K562 (cell line): ENCODE measurements at regions not wholly inside any gene's neighbourhood (a gene's known extent, or its start where the extent isn't known, plus 50 kb on each side); places are given as distances from the start of the nearest gene placed in this dataset.

Source experiments
- EP300 ChIP-seq: IDR thresholded peaks from 2 replicates; pipeline ENCODE4 v1.6.1; 2012; ENCODE audit warnings: low read length, improper control_type of control experiment
- HDAC6 ChIP-seq: IDR thresholded peaks from 2 replicates; pipeline ENCODE4 v1.6.1; 2012; ENCODE audit warnings: low read depth, mild to moderate bottlenecking, control low read depth, inconsistent platforms, low read length, moderate library complexity
- KDM2B ChIP-seq: fragments of 250-450 bp; sonication (Bioruptor Pico); IDR thresholded peaks from 2 replicates; pipeline ENCODE4 v1.8.0; 2021; ENCODE audit warnings: mild to moderate bottlenecking, moderate library complexity
- KLF6 ChIP-seq: fragments of 250-450 bp; sonication (Bioruptor Pico); IDR thresholded peaks from 2 replicates; pipeline ENCODE4 v1.4.0; 2020; ENCODE audit warnings: mild to moderate bottlenecking, moderate library complexity, borderline replicate concordance
- LCOR ChIP-seq: sonication (generic); formaldehyde crosslinking; IDR thresholded peaks from 2 replicates; pipeline ENCODE4 v1.8.0; 2022; ENCODE audit warnings: mild to moderate bottlenecking, missing genetic modification reagents
- MAFK ChIP-seq: IDR thresholded peaks from 2 replicates; pipeline ENCODE4 v1.6.1; 2011; ENCODE audit warnings: low read length, improper control_type of control experiment
- NCOA2 ChIP-seq, 2 experiments: fragments of 450-650 bp; IDR thresholded peaks; 2 replicates each; pipeline ENCODE4 v1.6.1; 2018; ENCODE audit warnings: mild to moderate bottlenecking in 2 of 2, moderate library complexity in 1 of 2; ENCODE audit not compliant: partially characterized antibody in 2 of 2
- NFE2L1 ChIP-seq: fragments of 450-650 bp; IDR thresholded peaks from 2 replicates; pipeline ENCODE4 v1.6.1; 2016; ENCODE audit warnings: missing genetic modification characterization, low read depth, mild to moderate bottlenecking, missing compliant biosample characterization, moderate library complexity, borderline replicate concordance
- NONO ChIP-seq, 2 experiments: fragments of 200-400 bp in 1 of 2; fragments of 450-650 bp in 1 of 2; formaldehyde crosslinking in 1 of 2; IDR thresholded peaks; 2 replicates each; pipeline ENCODE4 v1.6.1; 2017; ENCODE audit warnings: low read depth in 2 of 2, mild to moderate bottlenecking in 2 of 2, moderate library complexity in 2 of 2, low read length in 1 of 2
- SMAD4 ChIP-seq: fragments of 250-450 bp; sonication (Bioruptor Pico); conservative IDR thresholded peaks from 2 replicates; pipeline ENCODE4 v1.8.0; 2021; ENCODE audit warnings: inconsistent platforms, mild to moderate bottlenecking, moderate library complexity
- ZKSCAN3 ChIP-seq: fragments of 250-450 bp; sonication (Bioruptor Pico); IDR thresholded peaks from 2 replicates; pipeline ENCODE4 v1.4.0; 2020
- ZNF175 ChIP-seq: fragments of 200-800 bp; sonication (Bioruptor generic); IDR thresholded peaks from 2 replicates; pipeline ENCODE4 v1.6.1; 2016; ENCODE audit warnings: low read depth, mild to moderate bottlenecking, missing genetic modification characterization, missing compliant biosample characterization
- ZNF766 ChIP-seq: fragments of 200-800 bp; sonication (Bioruptor generic); conservative IDR thresholded peaks from 2 replicates; pipeline ENCODE4 v1.6.1; 2016; ENCODE audit warnings: missing genetic modification characterization, missing compliant biosample characterization
- ZNF830 ChIP-seq: fragments of 250-450 bp; sonication (Bioruptor Pico); IDR thresholded peaks from 2 replicates; pipeline ENCODE4 v1.5.0; 2021; ENCODE audit warnings: mild to moderate bottlenecking
- TF ChIP-seq, protein P1 (sequence below): fragments of 200-800 bp; sonication (Bioruptor generic); IDR thresholded peaks from 2 replicates; pipeline ENCODE4 v1.6.1; 2017; ENCODE audit warnings: missing genetic modification characterization, missing compliant biosample characterization
- TF ChIP-seq, protein P2 (sequence below): fragments of 450-650 bp; formaldehyde crosslinking; IDR thresholded peaks from 2 replicates; pipeline ENCODE4 v1.4.0; 2022; ENCODE audit warnings: mild to moderate bottlenecking, moderate library complexity
- TF ChIP-seq, protein P3 (sequence below): IDR thresholded peaks from 2 replicates; pipeline ENCODE4 v1.6.1; 2012; ENCODE audit warnings: low read depth, low read length, improper control_type of control experiment, borderline replicate concordance
- TF ChIP-seq, protein P4 (sequence below), 3 experiments: fragments of 200-800 bp in 1 of 3; fragments of 250-450 bp in 1 of 3; fragments of 450-650 bp in 1 of 3; sonication (Bioruptor Pico) in 1 of 3; sonication (Bioruptor generic) in 1 of 3; formaldehyde crosslinking in 1 of 3; IDR thresholded peaks; 2 replicates each; pipeline versions ENCODE4 v1.6.1 to v1.8.0; 2016 to 2022; ENCODE audit warnings: mild to moderate bottlenecking in 2 of 3, missing genetic modification characterization in 2 of 3, missing compliant biosample characterization in 1 of 3, moderate library complexity in 1 of 3
- TF ChIP-seq, protein P5 (sequence below): fragments of 450-650 bp; IDR thresholded peaks from 2 replicates; pipeline ENCODE4 v1.6.1; 2016

DNA sequence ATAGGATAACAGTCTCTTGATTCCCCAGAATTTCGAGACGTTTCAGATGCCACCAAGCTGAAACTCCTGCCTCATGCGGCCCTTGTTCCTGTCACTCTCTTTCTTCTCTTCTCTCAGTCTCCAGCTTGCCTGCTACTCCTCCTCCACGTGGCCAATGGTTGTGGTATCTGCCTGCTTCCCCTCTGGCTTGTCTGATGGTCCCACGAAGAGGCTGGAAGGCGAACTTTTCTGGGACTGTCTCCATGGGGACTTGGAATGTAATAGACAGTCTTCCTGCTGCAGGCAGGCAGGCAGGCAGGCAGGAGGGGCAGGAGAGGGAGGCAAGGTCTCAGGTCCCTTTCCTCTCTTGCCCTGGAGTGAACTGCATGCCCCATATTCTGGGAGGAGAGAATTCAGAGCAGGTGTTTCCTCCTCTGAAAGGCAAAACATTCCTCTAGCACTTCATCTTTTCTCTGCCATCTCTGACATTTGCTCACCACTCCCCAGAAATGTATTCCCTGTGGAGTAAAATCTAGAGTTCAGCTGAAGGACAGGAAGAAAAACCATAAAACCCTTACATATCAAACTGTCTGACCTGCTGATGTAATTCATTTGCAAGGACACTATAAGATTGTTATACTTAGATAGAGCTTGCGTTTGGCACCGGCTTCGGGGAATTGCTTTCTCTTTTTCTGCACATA lies 64.1 kb upstream of the GNG12 start (continued):
- TF ChIP-seq ZNF766 (CRISPR knock-in tag) (0 out of 2 replicates have a peak, but pooled peaks have one; percentile 29), NCOA2 (IDR thresholded peaks at IDR 0.05; ENCODE audit: partially characterized antibody in 2 of 2) (no peak), ZNF175 (CRISPR knock-in tag) (peak; percentile 2; the same call in 1 of the 2 replicates), KDM2B (CRISPR knock-in tag) (no peak), HDAC6 (no peak), ZNF830 (no peak), EP300 (peak; percentile 76; the same call in 1 of the 2 replicates), KLF6 (peak; percentile 32; the same call in 1 of the 2 replicates), SMAD4 (peak; percentile 55), NFE2L1 (tag) (no peak), ZKSCAN3 (CRISPR knock-in tag) (no peak), NONO (IDR thresholded peaks at IDR 0.05; ENCODE audit: low read depth in 2 of 2, low read length in 1 of 2) (no peak), LCOR (no peak), MAFK (no peak)
- TF ChIP-seq, protein P1, sequence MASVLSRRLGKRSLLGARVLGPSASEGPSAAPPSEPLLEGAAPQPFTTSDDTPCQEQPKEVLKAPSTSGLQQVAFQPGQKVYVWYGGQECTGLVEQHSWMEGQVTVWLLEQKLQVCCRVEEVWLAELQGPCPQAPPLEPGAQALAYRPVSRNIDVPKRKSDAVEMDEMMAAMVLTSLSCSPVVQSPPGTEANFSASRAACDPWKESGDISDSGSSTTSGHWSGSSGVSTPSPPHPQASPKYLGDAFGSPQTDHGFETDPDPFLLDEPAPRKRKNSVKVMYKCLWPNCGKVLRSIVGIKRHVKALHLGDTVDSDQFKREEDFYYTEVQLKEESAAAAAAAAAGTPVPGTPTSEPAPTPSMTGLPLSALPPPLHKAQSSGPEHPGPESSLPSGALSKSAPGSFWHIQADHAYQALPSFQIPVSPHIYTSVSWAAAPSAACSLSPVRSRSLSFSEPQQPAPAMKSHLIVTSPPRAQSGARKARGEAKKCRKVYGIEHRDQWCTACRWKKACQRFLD, result peak; percentile 76
- TF ChIP-seq, protein P2, sequence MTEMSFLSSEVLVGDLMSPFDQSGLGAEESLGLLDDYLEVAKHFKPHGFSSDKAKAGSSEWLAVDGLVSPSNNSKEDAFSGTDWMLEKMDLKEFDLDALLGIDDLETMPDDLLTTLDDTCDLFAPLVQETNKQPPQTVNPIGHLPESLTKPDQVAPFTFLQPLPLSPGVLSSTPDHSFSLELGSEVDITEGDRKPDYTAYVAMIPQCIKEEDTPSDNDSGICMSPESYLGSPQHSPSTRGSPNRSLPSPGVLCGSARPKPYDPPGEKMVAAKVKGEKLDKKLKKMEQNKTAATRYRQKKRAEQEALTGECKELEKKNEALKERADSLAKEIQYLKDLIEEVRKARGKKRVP (CRISPR knock-in tag), result peak; percentile 67
- TF ChIP-seq, protein P3, sequence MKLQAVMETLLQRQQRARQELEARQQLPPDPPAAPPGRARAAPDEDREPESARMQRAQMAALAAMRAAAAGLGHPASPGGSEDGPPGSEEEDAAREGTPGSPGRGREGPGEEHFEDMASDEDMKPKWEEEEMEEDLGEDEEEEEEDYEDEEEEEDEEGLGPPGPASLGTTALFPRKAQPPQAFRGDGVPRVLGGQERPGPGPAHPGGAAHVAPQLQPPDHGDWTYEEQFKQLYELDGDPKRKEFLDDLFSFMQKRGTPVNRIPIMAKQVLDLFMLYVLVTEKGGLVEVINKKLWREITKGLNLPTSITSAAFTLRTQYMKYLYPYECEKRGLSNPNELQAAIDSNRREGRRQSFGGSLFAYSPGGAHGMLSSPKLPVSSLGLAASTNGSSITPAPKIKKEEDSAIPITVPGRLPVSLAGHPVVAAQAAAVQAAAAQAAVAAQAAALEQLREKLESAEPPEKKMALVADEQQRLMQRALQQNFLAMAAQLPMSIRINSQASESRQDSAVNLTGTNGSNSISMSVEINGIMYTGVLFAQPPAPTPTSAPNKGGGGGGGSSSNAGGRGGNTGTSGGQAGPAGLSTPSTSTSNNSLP, result no peak
- TF ChIP-seq, protein P4, sequence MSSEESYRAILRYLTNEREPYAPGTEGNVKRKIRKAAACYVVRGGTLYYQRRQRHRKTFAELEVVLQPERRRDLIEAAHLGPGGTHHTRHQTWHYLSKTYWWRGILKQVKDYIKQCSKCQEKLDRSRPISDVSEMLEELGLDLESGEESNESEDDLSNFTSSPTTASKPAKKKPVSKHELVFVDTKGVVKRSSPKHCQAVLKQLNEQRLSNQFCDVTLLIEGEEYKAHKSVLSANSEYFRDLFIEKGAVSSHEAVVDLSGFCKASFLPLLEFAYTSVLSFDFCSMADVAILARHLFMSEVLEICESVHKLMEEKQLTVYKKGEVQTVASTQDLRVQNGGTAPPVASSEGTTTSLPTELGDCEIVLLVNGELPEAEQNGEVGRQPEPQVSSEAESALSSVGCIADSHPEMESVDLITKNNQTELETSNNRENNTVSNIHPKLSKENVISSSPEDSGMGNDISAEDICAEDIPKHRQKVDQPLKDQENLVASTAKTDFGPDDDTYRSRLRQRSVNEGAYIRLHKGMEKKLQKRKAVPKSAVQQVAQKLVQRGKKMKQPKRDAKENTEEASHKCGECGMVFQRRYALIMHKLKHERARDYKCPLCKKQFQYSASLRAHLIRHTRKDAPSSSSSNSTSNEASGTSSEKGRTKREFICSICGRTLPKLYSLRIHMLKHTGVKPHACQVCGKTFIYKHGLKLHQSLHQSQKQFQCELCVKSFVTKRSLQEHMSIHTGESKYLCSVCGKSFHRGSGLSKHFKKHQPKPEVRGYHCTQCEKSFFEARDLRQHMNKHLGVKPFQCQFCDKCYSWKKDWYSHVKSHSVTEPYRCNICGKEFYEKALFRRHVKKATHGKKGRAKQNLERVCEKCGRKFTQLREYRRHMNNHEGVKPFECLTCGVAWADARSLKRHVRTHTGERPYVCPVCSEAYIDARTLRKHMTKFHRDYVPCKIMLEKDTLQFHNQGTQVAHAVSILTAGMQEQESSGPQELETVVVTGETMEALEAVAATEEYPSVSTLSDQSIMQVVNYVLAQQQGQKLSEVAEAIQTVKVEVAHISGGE (CRISPR knock-in tag; IDR thresholded peaks at IDR 0.05), result no peak
- TF ChIP-seq, protein P5, sequence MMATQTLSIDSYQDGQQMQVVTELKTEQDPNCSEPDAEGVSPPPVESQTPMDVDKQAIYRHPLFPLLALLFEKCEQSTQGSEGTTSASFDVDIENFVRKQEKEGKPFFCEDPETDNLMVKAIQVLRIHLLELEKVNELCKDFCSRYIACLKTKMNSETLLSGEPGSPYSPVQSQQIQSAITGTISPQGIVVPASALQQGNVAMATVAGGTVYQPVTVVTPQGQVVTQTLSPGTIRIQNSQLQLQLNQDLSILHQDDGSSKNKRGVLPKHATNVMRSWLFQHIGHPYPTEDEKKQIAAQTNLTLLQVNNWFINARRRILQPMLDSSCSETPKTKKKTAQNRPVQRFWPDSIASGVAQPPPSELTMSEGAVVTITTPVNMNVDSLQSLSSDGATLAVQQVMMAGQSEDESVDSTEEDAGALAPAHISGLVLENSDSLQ, result peak; percentile 21; the same call in 1 of the 2 replicates
